K562 (cell line): ENCODE measurements at regions not wholly inside any gene's neighbourhood (a gene's known extent, or its start where the extent isn't known, plus 50 kb on each side); places are given as distances from the start of the nearest gene placed in this dataset.

ENCODE experiments used
- ATAC-seq: fragments of 200-7000 bp; cut with Tn5 transposase; 3 replicates; pipeline ENCODE4 v1.9.1; 2020; ENCODE audit warnings: moderate library complexity
- BruUV-seq: library from RNA; stranded (reverse); fragments of 400-500 nt; replicated peaks from 2 replicates; lab custom pipeline; 2021; lab: Mats Ljungman, UMichigan
- CTCF ChIA-PET: fragments of 300-600 bp; formaldehyde crosslinking; extraction: SDS; loops from one replicate; lab custom pipeline; 2021; ENCODE audit warnings: low intra/inter-chr PET ratio; lab: Yijun Ruan, JAX
- POLR2A ChIA-PET: fragments of 300-600, 350-650 bp; sonication (Branson Sonifier 250); formaldehyde crosslinking; extraction: SDS; loops from one replicate; lab custom pipeline; 2021; ENCODE audit warnings: antibody characterized with exemption, inconsistent platforms; lab: Yijun Ruan, JAX
- DNase-seq, 4 experiments: peaks; one replicate each; pipeline versions ENCODE4 v3.0.0 to v3.0.0-alpha.2; 2011 to 2018; ENCODE audit warnings: low spot score in 3 of 4, mixed read lengths in 3 of 4; ENCODE audit errors: extremely low read depth in 1 of 4
- FAIRE-seq: peaks from 2 replicates; lab custom pipeline; 2011; peaks lifted over from hg19 to GRCh38; lab: Jason Lieb, UNC
- H2AFZ ChIP-seq: 2 replicates; pipeline ENCODE4 v1.6.0; 2011; ENCODE audit warnings: low read depth, low read length, control low read depth, inconsistent platforms
- H3K27ac ChIP-seq: fragments of 200-600 bp; 3 replicates; pipeline ENCODE4 v1.8.0; 2011; ENCODE audit warnings: low read depth, mild to moderate bottlenecking, control low read depth, inconsistent platforms, low read length, moderate library complexity, mixed read lengths; ENCODE audit errors: extremely low read depth
- H3K27me3 ChIP-seq, 2 experiments: fragments of 300-600 bp in 1 of 2; 2 replicates in 1 of 2; 3 replicates in 1 of 2; pipeline versions ENCODE4 v1.6.0 to v1.8.0; 2011; ENCODE audit warnings: inconsistent platforms in 2 of 2, low read length in 2 of 2, mild to moderate bottlenecking in 1 of 2, mixed read lengths in 1 of 2, moderate library complexity in 1 of 2; ENCODE audit not compliant: control insufficient read depth in 2 of 2, insufficient read depth in 2 of 2
- H3K36me3 ChIP-seq: fragments of 300-600 bp; 3 replicates; pipeline ENCODE4 v1.8.0; 2011; ENCODE audit warnings: mild to moderate bottlenecking, low read length, inconsistent platforms; ENCODE audit not compliant: control insufficient read depth, insufficient read depth
- H3K4me1 ChIP-seq, 2 experiments: fragments of 200-600 bp in 1 of 2; replicated peaks in 1 of 2; 2 replicates in 1 of 2; 3 replicates in 1 of 2; pipeline versions ENCODE4 v1.5.1 to v1.8.0; 2011; ENCODE audit warnings: inconsistent platforms in 2 of 2, low read length in 2 of 2, mild to moderate bottlenecking in 1 of 2, mixed read lengths in 1 of 2, moderate library complexity in 1 of 2; ENCODE audit not compliant: control insufficient read depth in 2 of 2, insufficient read depth in 2 of 2
- H3K4me2 ChIP-seq: 2 replicates; pipeline ENCODE4 v1.6.1; 2011; ENCODE audit warnings: low read length, control low read depth, inconsistent platforms, mixed read lengths; ENCODE audit not compliant: insufficient read depth
- H3K4me3 ChIP-seq: fragments of 200-600 bp; sonication (generic), shearing (Covaris generic); 2 replicates; pipeline ENCODE4 v1.5.1; 2016; ENCODE audit warnings: control low read depth, inconsistent platforms
- H3K79me2 ChIP-seq: fragments of 200-600 bp; 3 replicates; pipeline ENCODE4 v1.8.0; 2011; ENCODE audit warnings: low read length, inconsistent platforms; ENCODE audit not compliant: control insufficient read depth, insufficient read depth
- H3K9ac ChIP-seq, 2 experiments: 2 replicates each; pipeline versions ENCODE4 v1.6.0 to v1.6.1; 2011; ENCODE audit warnings: low read depth in 2 of 2, low read length in 2 of 2, control low read depth in 1 of 2, inconsistent platforms in 1 of 2, mild to moderate bottlenecking in 1 of 2, mixed read lengths in 1 of 2; ENCODE audit not compliant: insufficient read depth in 1 of 2
- H3K9me1 ChIP-seq: one replicate; pipeline ENCODE4 v1.6.0; 2011; ENCODE audit warnings: inconsistent platforms, mild to moderate bottlenecking, low read length, moderate library complexity; ENCODE audit not compliant: control insufficient read depth, insufficient read depth
- H3K9me3 ChIP-seq: replicated peaks from 2 replicates; pipeline ENCODE4 v1.5.1; 2011; ENCODE audit warnings: low read depth, low read length, inconsistent platforms; ENCODE audit not compliant: control insufficient read depth, insufficient read depth
- H4K20me1 ChIP-seq: replicated peaks from 2 replicates; pipeline ENCODE4 v1.6.1; 2011; ENCODE audit warnings: low read length, inconsistent platforms, mixed read lengths; ENCODE audit not compliant: control insufficient read depth, insufficient read depth
- SLC30A9 ChIP-seq: fragments of 250-450 bp; sonication (Bioruptor Pico); IDR thresholded peaks from 2 replicates; pipeline ENCODE4 v1.8.0; 2022; ENCODE audit warnings: mild to moderate bottlenecking, moderate library complexity
- ZC3H11A ChIP-seq: IDR thresholded peaks from 2 replicates; pipeline ENCODE4 v1.6.1; 2012; ENCODE audit warnings: low read depth, low read length, improper control_type of control experiment
- ZNF143 ChIP-seq: sonication (generic); formaldehyde crosslinking; IDR thresholded peaks from 2 replicates; pipeline ENCODE4 v1.9.0; 2022; ENCODE audit warnings: mild to moderate bottlenecking, missing genetic modification reagents
- WGBS: fragments of 100-300 bp; shearing (Covaris generic); methylation state at CpG from one replicate; pipeline ENCODE4 v1.1.6; 2016; ENCODE audit warnings: low coverage, mixed read lengths; ENCODE audit not compliant: insufficient coverage; ENCODE audit errors: missing lambda C conversion rate; 5-methylcytosine and 5-hydroxymethylcytosine counted together
- in situ Hi-C: fragments of 300-500 bp; cut with MboI; formaldehyde crosslinking; loops from 4 replicates; pipeline ENCODE4 v1.15.0; 2018; ENCODE audit warnings: inconsistent platforms, mixed read lengths
- intact Hi-C: fragments of 100-400 bp; cut with micrococcal nuclease; formaldehyde crosslinking; loops from 2 replicates; pipeline ENCODE4 v1.14.2; 2022
- TF ChIP-seq, protein P1 (sequence below), 2 experiments: fragments of 450-650 bp in 1 of 2; sonication (generic) in 1 of 2; formaldehyde crosslinking; conservative IDR thresholded peaks; 2 replicates each; pipeline versions ENCODE4 v1.4.0 to v1.8.1; 2020 to 2022; ENCODE audit warnings: mild to moderate bottlenecking in 1 of 2, missing genetic modification reagents in 1 of 2
- TF ChIP-seq, protein P2 (sequence below): fragments of 450-650 bp; IDR thresholded peaks from 2 replicates; pipeline ENCODE4 v1.6.1; 2016; ENCODE audit warnings: borderline replicate concordance

DNA sequence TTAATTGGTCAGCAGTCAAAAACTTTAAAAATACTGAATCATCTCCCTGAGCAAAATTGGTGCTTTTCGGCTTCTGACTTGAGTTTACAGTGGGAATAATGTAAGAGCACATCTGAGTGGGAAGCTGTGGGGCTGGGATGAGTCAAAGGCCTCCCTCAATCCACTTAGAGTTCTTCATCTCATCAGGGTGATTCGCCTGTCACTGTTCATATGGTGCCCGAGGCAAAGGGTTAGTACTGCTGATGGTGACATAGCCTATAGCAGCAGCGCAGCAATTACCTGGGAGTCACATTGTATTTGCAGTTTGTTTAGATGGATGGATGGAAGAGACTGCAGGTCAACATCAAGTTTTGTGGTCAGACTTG is 113.8 kb upstream of the ZNF608 start (continued):
- no peak for TF ChIP-seq ZNF143
- TF ChIP-seq, all 486 proteins: peak for 0

DNA sequence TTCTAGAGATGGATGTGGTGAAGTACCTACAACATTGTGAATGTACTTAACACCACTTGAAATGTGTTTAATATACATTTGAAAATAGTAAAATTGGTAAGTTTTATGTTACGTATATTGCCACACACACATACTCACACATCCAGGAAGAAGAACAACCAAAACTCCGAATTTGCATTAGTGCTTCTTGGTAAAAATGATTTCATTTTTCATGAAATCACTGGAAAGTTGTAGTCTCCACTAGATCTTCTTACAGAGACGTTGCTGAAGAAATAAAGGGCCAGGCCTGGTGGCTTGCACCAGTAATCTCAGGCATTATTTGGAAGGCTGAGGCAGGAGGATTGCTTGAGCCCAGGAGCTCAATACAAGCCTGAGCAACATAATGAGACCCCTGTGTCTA is 118.6 kb upstream of the ZNF608 start:
- Histone ChIP-seq H3K79me2 (no peaks in the 10 kb centered on the region), H3K9me3 (no peaks in the 10 kb centered on the region), H2AFZ (no peak overlapping the region)
- in situ Hi-C loops (no loop called here), intact Hi-C loops (no loop called here)
- ATAC-seq (no peak), DNase-seq (no peak), FAIRE-seq (no peak)
- 37% methylated on average over 3 of the region's 3 CpGs for WGBS
- BruUV-seq, result no TSS peak
- TF ChIP-seq, protein P1, sequence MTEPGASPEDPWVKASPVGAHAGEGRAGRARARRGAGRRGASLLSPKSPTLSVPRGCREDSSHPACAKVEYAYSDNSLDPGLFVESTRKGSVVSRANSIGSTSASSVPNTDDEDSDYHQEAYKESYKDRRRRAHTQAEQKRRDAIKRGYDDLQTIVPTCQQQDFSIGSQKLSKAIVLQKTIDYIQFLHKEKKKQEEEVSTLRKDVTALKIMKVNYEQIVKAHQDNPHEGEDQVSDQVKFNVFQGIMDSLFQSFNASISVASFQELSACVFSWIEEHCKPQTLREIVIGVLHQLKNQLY (CRISPR knock-in tag; conservative IDR thresholded peaks at IDR 0.05), result no peak
- TF ChIP-seq SLC30A9 (CRISPR knock-in tag), result no peak
- TF ChIP-seq, protein P2, sequence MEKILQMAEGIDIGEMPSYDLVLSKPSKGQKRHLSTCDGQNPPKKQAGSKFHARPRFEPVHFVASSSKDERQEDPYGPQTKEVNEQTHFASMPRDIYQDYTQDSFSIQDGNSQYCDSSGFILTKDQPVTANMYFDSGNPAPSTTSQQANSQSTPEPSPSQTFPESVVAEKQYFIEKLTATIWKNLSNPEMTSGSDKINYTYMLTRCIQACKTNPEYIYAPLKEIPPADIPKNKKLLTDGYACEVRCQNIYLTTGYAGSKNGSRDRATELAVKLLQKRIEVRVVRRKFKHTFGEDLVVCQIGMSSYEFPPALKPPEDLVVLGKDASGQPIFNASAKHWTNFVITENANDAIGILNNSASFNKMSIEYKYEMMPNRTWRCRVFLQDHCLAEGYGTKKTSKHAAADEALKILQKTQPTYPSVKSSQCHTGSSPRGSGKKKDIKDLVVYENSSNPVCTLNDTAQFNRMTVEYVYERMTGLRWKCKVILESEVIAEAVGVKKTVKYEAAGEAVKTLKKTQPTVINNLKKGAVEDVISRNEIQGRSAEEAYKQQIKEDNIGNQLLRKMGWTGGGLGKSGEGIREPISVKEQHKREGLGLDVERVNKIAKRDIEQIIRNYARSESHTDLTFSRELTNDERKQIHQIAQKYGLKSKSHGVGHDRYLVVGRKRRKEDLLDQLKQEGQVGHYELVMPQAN, result no peak
- TF ChIP-seq ZC3H11A, result no peak
- TF ChIP-seq, all 486 proteins: peak for 0
- CTCF ChIA-PET, result no interaction called here
- H3K27me3 ChIP-seq, result no peaks in the 10 kb centered on the region
- H3K9me1 ChIP-seq, result no peaks in the 10 kb centered on the region
- POLR2A ChIA-PET, result no interaction called here
- H3K9ac ChIP-seq, result no peak overlapping the region
- H3K4me1 ChIP-seq, result no peaks in the 10 kb centered on the region
- no peak overlapping the region for H3K4me3 ChIP-seq
- H3K4me2 ChIP-seq, result no peak overlapping the region
- H4K20me1 ChIP-seq, result no peaks in the 10 kb centered on the region
- no peaks in the 10 kb centered on the region for H3K36me3 ChIP-seq
- H3K27ac ChIP-seq, result no peak overlapping the region
